ENCODE measurements at regions not wholly inside any gene's neighbourhood (a gene's known extent, or its start where the extent isn't known, plus 50 kb on each side); places are given as distances from the start of the nearest gene placed in this dataset.

DNA sequence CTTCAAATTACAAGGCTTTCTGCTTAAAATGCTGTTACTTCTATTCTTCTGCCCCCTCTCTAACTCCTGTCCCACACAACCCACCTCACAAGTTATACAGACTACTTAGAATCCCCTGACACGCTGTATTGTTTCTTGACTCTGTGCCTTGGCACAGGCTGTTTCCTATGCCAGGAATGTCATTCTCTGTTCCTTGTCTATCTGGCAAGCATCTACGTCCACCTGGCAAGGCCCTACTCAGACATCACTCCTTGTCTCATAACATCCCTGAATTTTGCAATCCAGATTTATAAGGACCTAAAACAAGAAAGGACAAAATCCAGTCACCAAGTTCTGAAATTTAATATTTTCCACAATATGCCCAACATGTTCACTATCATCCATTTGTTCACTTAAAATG, 182.0 kb upstream of the CHRM3 start:
- H2AFZ ChIP-seq (ENCODE audit: low read length), result no peak overlapping the region
- no peak overlapping the region for H4K8ac ChIP-seq (replicated peaks; ENCODE audit: insufficient read length, low read depth, low read length)
- Mint-ChIP-seq H3K36me3 (ENCODE audit: insufficient read depth in 1 of 3, low read depth in 3 of 3) (peaks cover 7 to 10% (median 9%) of the 10 kb centered on the region in 3 experiments), H3K4me1 (no peaks in the 10 kb centered on the region), H3K27me3 (ENCODE audit: low read depth) (no peaks in the 10 kb centered on the region; the same call in 1 of the 2 replicates), H3K27ac (no peak overlapping the region), H3K9me3 (peaks cover 7 to 11% of the 10 kb centered on the region in 2 experiments), H3K4me3 (no peak overlapping the region)
- H3K4ac ChIP-seq (ENCODE audit: low read depth, low read length), result no peak overlapping the region
- no peak overlapping the region for H3K14ac ChIP-seq (ENCODE audit: insufficient read depth, low read length)
- H3K23me2 ChIP-seq (ENCODE audit: insufficient read length, low read depth, low read length, poor library complexity, severe bottlenecking), result no peaks in the 10 kb centered on the region
- no peak overlapping the region for H2BK15ac ChIP-seq (ENCODE audit: low read depth, low read length)
- no peak overlapping the region for H3K56ac ChIP-seq (ENCODE audit: insufficient read length, low read depth, low read length)
- no peak overlapping the region for H4K5ac ChIP-seq (ENCODE audit: insufficient read length, low read depth, low read length)
- H3K79me2 ChIP-seq (ENCODE audit: insufficient read depth, low read length), result no peaks in the 10 kb centered on the region
- H2AK5ac ChIP-seq (ENCODE audit: insufficient read length, low read length), result no peak overlapping the region
- no peak overlapping the region for H3K18ac ChIP-seq (ENCODE audit: insufficient read length, low read depth, low read length)
- H3K79me1 ChIP-seq (ENCODE audit: insufficient read depth, low read depth, low read length, poor library complexity, severe bottlenecking), result no peaks in the 10 kb centered on the region
- no peak for DNase-seq
- H3K27ac ChIP-seq (ENCODE audit: insufficient read length, low read depth, low read length), result no peak overlapping the region
- no peak overlapping the region for H3K23ac ChIP-seq (ENCODE audit: insufficient read length, low read depth, low read length)
- no peak overlapping the region for H2BK5ac ChIP-seq (ENCODE audit: insufficient read length, low read length)
- H4K20me1 ChIP-seq (ENCODE audit: control insufficient read depth, insufficient read depth, insufficient read length), result no peaks in the 10 kb centered on the region
- no peak overlapping the region for H3T11ph ChIP-seq (ENCODE audit: low read length)
- H3K27me3 ChIP-seq (ENCODE audit: insufficient read depth, low read length), result no peaks in the 10 kb centered on the region
- no peak overlapping the region for H4K91ac ChIP-seq (ENCODE audit: insufficient read length, low read depth, low read length)
- H3K4me1 ChIP-seq (ENCODE audit: insufficient read depth, low read length), result no peaks in the 10 kb centered on the region
- no CpG with 5 or more reads among the region's 2 CpGs for WGBS (ENCODE audit: extremely low coverage, insufficient read length, low lambda C conversion rate)
- no peak overlapping the region for H2BK12ac ChIP-seq (ENCODE audit: insufficient read length, low read depth, low read length)
- H2BK20ac ChIP-seq (ENCODE audit: low read depth, low read length, poor library complexity, severe bottlenecking), result no peak overlapping the region
- no peak overlapping the region for H3K9ac ChIP-seq (ENCODE audit: extremely low read depth, insufficient read length, low read length)
- H3K4me2 ChIP-seq (ENCODE audit: insufficient read depth, insufficient read length, low read length), result no peak overlapping the region
- TF ChIP-seq CTCF (conservative IDR thresholded peaks at IDR 0.05), result no peak
- H2BK120ac ChIP-seq (ENCODE audit: low read depth, low read length, poor library complexity, severe bottlenecking), result no peak overlapping the region
- no peaks in the 10 kb centered on the region for H3K9me3 ChIP-seq (ENCODE audit: control insufficient read depth, low read depth, low read length)
